ENCODE measurements at regions not wholly inside any gene's neighbourhood (a gene's known extent, or its start where the extent isn't known, plus 50 kb on each side); places are given as distances from the start of the nearest gene placed in this dataset.

- Histone ChIP-seq H3K27ac (ENCODE audit: insufficient read depth, low read depth, low read length) (no peak overlapping the region), H3K4me2 (ENCODE audit: insufficient read depth, low read length) (no peak overlapping the region), H2AFZ (ENCODE audit: low read depth, low read length) (no peak overlapping the region), H4K20me1 (replicated peaks; ENCODE audit: control insufficient read depth, extremely low read depth, insufficient read depth, low read length) (no peaks in the 10 kb centered on the region), H3K9me1 (replicated peaks; ENCODE audit: control insufficient read depth, extremely low read depth, insufficient read depth, low read length) (no peaks in the 10 kb centered on the region), H3K9ac (replicated peaks; ENCODE audit: extremely low read depth, insufficient read depth, low read length) (no peak overlapping the region), H3K9me3 (replicated peaks; ENCODE audit: control insufficient read depth, insufficient read depth, low read length) (no peaks in the 10 kb centered on the region), H3K4me3 (replicated peaks in 1 of 3; ENCODE audit: insufficient read depth in 1 of 3, low read depth in 1 of 3, low read length in 3 of 3) (no peak overlapping the region), H3K4me1 (ENCODE audit: control insufficient read depth, extremely low read depth, insufficient read depth, low read length) (no peaks in the 10 kb centered on the region), H3K27me3 (ENCODE audit: control insufficient read depth in 2 of 2, insufficient read depth in 2 of 2, low read length in 2 of 2) (peaks cover 0 to 15% of the 10 kb centered on the region in 2 experiments), H3K79me2 (ENCODE audit: control insufficient read depth, insufficient read depth, low read length) (no peaks in the 10 kb centered on the region), H3K36me3 (ENCODE audit: control insufficient read depth in 2 of 2, extremely low read depth in 1 of 2, insufficient read depth in 2 of 2, low read length in 2 of 2) (no peaks in the 10 kb centered on the region)
- POLR2A ChIA-PET, result no interaction called here
- TF ChIP-seq POLR2AphosphoS5 (IDR thresholded peaks at IDR 0.05; ENCODE audit: insufficient read depth, low read depth, low read length) (no peak), POLR2A (IDR thresholded peaks at IDR 0.05; ENCODE audit: low read depth, low read length) (no peak), FOS (IDR thresholded peaks at IDR 0.05; ENCODE audit: borderline replicate concordance, insufficient read depth, low read length) (no peak), MAX (IDR thresholded peaks at IDR 0.05; ENCODE audit: insufficient read depth, insufficient read length) (no peak), CTCF (IDR thresholded peaks at IDR 0.05; ENCODE audit: extremely low read depth in 1 of 2, insufficient read depth in 1 of 2, low read depth in 1 of 2, low read length in 2 of 2) (no peak), GATA2 (IDR thresholded peaks at IDR 0.05; ENCODE audit: insufficient read depth, insufficient read length, low read depth, low read length) (no peak), MYC (IDR thresholded peaks at IDR 0.05; ENCODE audit: low read depth, low read length) (no peak), EZH2 (IDR thresholded peaks at IDR 0.05; ENCODE audit: borderline replicate concordance, low read depth, low read length, severe bottlenecking) (no peak), JUN (IDR thresholded peaks at IDR 0.05; ENCODE audit: borderline replicate concordance, insufficient read depth, insufficient read length, low read depth) (no peak)
- CTCF ChIA-PET, result interaction anchor here (1.0 kb wide), 2 partner anchors 71 to 112 kb away, joined by 3 to 5 read pairs; no protein-coding TSS in a partner anchor
- dilution Hi-C loops (cut with MboI; ENCODE audit: extremely low pct_ligation_motif_present, low sequenced_read_pairs) (no loop called here), intact Hi-C loops (cut with micrococcal nuclease) (no loop called here)
- DNase-seq (ENCODE audit: low read depth, low spot score) (no peak), FAIRE-seq (no peak)
- no TSS peak for BruUV-seq (replicated peaks)
These were observed 74.3 kb upstream of the ARID2 start for GRCh38 chr12:45655186-45655585.

Data from endothelial cell of umbilical vein (primary cell).